Activated CD4-positive, alpha-beta T cell treated with anti-CD3 and anti-CD28 coated beads for 36 hours (primary cell): ENCODE measurements at regions not wholly inside any gene's neighbourhood (a gene's known extent, or its start where the extent isn't known, plus 50 kb on each side); places are given as distances from the start of the nearest gene placed in this dataset.
"Not testable (repeated sequence)": the region's sequence is repeated elsewhere in the genome, so short reads cannot be mapped to it uniquely, and the experiment has no call there.

Experiments used
- ATAC-seq: fragments of 200-7000 bp; cut with Tn5 transposase; one replicate; pipeline ENCODE4 v1.10.0; 2021; ENCODE audit warnings: mild to moderate bottlenecking, moderate library complexity
- CTCF ChIA-PET: fragments of 350-600 bp; sonication (Branson Sonifier 250); formaldehyde crosslinking; loops from one replicate; lab custom pipeline; 2021; ENCODE audit warnings: antibody characterized with exemption; lab: Charles Lee
- POLR2A ChIA-PET: fragments of 350-600 bp; sonication (Branson Sonifier 250); formaldehyde crosslinking; loops from one replicate; lab custom pipeline; 2021; ENCODE audit warnings: antibody characterized with exemption, inconsistent platforms; lab: Charles Lee
- DNase-seq: peaks from one replicate; pipeline ENCODE4 v3.0.0-alpha.2; 2020
- H3K27ac Mint-ChIP-seq: one replicate; pipeline ENCODE4 v1.8.0; 2021; ENCODE audit warnings: mixed read lengths
- H3K27me3 Mint-ChIP-seq: one replicate; pipeline ENCODE4 v1.8.0; 2021; ENCODE audit warnings: mixed read lengths
- H3K36me3 Mint-ChIP-seq: one replicate; pipeline ENCODE4 v1.8.0; 2021; ENCODE audit warnings: low read depth, mixed read lengths
- H3K4me1 Mint-ChIP-seq: one replicate; pipeline ENCODE4 v1.8.0; 2021; ENCODE audit warnings: mixed read lengths
- H3K4me3 Mint-ChIP-seq: one replicate; pipeline ENCODE4 v1.8.0; 2021; ENCODE audit warnings: mild to moderate bottlenecking, moderate library complexity, mixed read lengths
- H3K9me3 Mint-ChIP-seq: one replicate; pipeline ENCODE4 v1.8.0; 2021; ENCODE audit warnings: low read depth, mixed read lengths
- intact Hi-C, 2 experiments: fragments of 100-400 bp; cut with DNase I in 1 of 2; cut with micrococcal nuclease in 1 of 2; formaldehyde crosslinking; loops; one replicate each; pipeline versions ENCODE4 v1.14.2 to v1.15.1; 2022 to 2024; cut with DNase I, micrococcal nuclease

DNA sequence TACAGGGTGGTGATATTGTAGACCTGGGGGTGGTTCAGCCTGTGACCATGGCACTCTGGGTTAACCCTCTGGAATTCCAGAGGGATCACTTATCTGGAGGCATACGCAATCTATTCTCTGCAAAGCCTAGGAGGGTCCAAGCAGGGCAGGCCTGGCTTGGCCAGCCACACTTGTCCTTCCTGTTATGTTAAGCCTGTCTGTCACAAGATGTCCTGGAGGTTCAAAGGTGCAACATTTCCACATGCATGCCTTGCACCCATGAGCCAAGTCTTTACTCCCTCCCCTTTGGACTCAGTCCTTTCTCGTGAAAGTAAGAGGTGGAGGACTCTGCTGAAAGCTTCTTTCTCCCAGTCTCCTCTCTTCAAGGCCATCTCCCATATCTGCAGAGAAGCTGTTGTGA is 345.1 kb downstream of the HHIPL2 start:
- DNase-seq, result no peak
- no peak overlapping the region for H3K27ac Mint-ChIP-seq
- no peaks in the 10 kb centered on the region for H3K9me3 Mint-ChIP-seq
- H3K4me1 Mint-ChIP-seq, result no peaks in the 10 kb centered on the region
- intact Hi-C loops, result no loop called here
- no peak for ATAC-seq
- ChIA-PET POLR2A (no interaction called here), CTCF (no interaction called here)
- no peak overlapping the region for H3K4me3 Mint-ChIP-seq
- no peaks in the 10 kb centered on the region for H3K36me3 Mint-ChIP-seq
- no peaks in the 10 kb centered on the region for H3K27me3 Mint-ChIP-seq

- no peaks in the 10 kb centered on the region for H3K27me3 Mint-ChIP-seq
- H3K36me3 Mint-ChIP-seq, result no peaks in the 10 kb centered on the region
- intact Hi-C loops, result no loop called here
- CTCF ChIA-PET, result no interaction called here
- H3K27ac Mint-ChIP-seq, result no peak overlapping the region
- ATAC-seq (no peak), DNase-seq (no peak)
- peaks cover 3% of the 10 kb centered on the region for H3K9me3 Mint-ChIP-seq
- POLR2A ChIA-PET, result no interaction called here
- H3K4me3 Mint-ChIP-seq, result no peak overlapping the region
- H3K4me1 Mint-ChIP-seq, result no peaks in the 10 kb centered on the region
These were observed 351.2 kb downstream of the HHIPL2 start for GRCh38 chr1:222196736-222197135.

GRCh38 chr1:222196288-222196687 is 351.6 kb downstream of the HHIPL2 start:
- Mint-ChIP-seq H3K36me3 (no peaks in the 10 kb centered on the region), H3K9me3 (peaks cover 7% of the 10 kb centered on the region), H3K27ac (no peak overlapping the region), H3K27me3 (no peaks in the 10 kb centered on the region), H3K4me3 (no peak overlapping the region), H3K4me1 (no peaks in the 10 kb centered on the region)
- ChIA-PET POLR2A (no interaction called here), CTCF (interaction anchor here (1.1 kb wide), 1 partner anchor 438 kb away, joined by 3 read pairs; no protein-coding TSS in a partner anchor)
- intact Hi-C loops, result no loop called here
- no peak for ATAC-seq
- no peak for DNase-seq

DNA sequence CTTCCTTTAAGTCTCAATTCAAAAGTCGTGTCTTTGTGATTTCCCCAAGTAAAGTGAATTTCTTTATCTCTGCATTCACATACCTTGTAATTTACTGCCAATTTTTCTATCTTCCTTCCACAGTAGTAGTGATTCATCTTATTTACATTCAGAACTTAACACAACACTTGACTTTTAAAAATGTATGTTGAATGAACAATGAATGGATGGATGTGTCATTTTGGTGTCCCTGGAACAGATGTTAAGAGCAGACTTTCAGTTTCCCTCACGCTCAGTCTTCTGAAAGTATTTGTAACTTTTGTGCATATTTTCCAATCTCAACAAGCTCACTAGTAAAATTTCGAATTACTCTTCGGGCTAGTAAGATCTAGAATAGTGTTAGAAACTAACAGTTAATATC is 352.0 kb downstream of the HHIPL2 start:
- H3K9me3 Mint-ChIP-seq, result peaks cover 7% of the 10 kb centered on the region
- ChIA-PET CTCF (interaction anchor here (1.1 kb wide), 1 partner anchor 439 kb away, joined by 3 read pairs; no protein-coding TSS in a partner anchor), POLR2A (no interaction called here)
- no peak overlapping the region for H3K4me3 Mint-ChIP-seq
- DNase-seq, result no peak
- no peak overlapping the region for H3K27ac Mint-ChIP-seq
- no peaks in the 10 kb centered on the region for H3K27me3 Mint-ChIP-seq
- intact Hi-C loops, result no loop called here
- no peaks in the 10 kb centered on the region for H3K36me3 Mint-ChIP-seq
- peak; percentile 69 for ATAC-seq
- no peaks in the 10 kb centered on the region for H3K4me1 Mint-ChIP-seq

DNA sequence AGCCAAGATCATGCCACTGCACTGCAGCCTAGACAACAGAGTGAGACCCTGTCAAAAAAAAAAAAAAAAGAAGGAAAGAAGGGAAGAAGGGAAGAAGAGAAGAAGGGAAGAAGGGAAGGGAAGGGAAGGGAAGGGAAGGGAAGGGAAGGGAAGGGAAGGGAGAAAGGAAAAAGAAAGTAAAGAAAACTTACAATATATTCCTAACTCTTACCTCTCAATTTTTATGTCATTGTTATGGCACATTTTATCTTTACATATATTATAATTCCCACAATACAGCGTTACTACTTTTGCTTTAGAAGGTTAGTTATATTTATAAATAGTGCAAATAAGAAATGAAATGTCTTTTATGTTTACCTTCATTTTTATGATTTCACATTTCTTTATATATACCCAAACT is 358.7 kb downstream of the HHIPL2 start:
- Mint-ChIP-seq H3K4me3 (no peak overlapping the region), H3K27ac (no peak overlapping the region), H3K36me3 (no peaks in the 10 kb centered on the region), H3K4me1 (no peaks in the 10 kb centered on the region), H3K27me3 (no peaks in the 10 kb centered on the region), H3K9me3 (peaks cover 7% of the 10 kb centered on the region)
- DNase-seq (no peak), ATAC-seq (no peak)
- CTCF ChIA-PET, result no interaction called here
- intact Hi-C loops, result no loop called here
- POLR2A ChIA-PET, result no interaction called here

- intact Hi-C loops, result no loop called here
These were observed 360.2 kb downstream of the HHIPL2 start for GRCh38 chr1:222187566-222188332.

DNA sequence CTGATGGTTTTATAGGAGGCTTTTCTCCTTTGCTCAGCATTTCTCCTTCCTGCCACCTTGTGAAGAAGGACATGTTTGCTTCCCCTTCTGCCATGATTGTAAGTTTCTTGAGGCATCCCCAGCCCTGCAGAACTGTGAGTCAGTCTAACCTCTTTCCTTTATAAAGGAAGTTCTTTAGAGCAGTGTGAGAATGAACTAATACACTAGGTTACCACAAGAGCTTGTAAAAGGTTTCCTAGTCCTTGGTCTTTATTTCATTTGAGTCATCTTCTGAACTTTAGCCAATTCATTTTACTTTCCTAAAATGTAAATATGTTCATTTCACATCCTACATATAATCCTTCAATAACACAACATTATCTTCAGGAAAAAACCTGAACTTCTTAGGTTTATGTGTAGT is 365.3 kb downstream of the HHIPL2 start:
- CTCF ChIA-PET, result interaction anchor here (0.7 kb wide), 1 partner anchor 908 kb away, joined by 3 read pairs; no protein-coding TSS in a partner anchor
- H3K36me3 Mint-ChIP-seq, result no peaks in the 10 kb centered on the region
- no peaks in the 10 kb centered on the region for H3K27me3 Mint-ChIP-seq
- H3K27ac Mint-ChIP-seq, result no peak overlapping the region
- H3K4me1 Mint-ChIP-seq, result no peaks in the 10 kb centered on the region
- DNase-seq (no peak), ATAC-seq (no peak)
- H3K9me3 Mint-ChIP-seq, result peaks cover 11% of the 10 kb centered on the region
- H3K4me3 Mint-ChIP-seq, result no peak overlapping the region
- POLR2A ChIA-PET, result no interaction called here
- intact Hi-C loops, result no loop called here

More at GRCh38 chr1:222187566-222188332, 360.2 kb downstream of the HHIPL2 start:
- CTCF ChIA-PET, result no interaction called here
- POLR2A ChIA-PET, result interaction anchor here (0.6 kb wide), 1 partner anchor 275 kb away, joined by 3 read pairs; no protein-coding TSS in a partner anchor
- ATAC-seq (no peak), DNase-seq (no peak)
- no peak overlapping the region for H3K27ac Mint-ChIP-seq
- no peak overlapping the region for H3K4me3 Mint-ChIP-seq
- no peaks in the 10 kb centered on the region for H3K4me1 Mint-ChIP-seq
- H3K27me3 Mint-ChIP-seq, result no peaks in the 10 kb centered on the region
- peaks cover 11% of the 10 kb centered on the region for H3K9me3 Mint-ChIP-seq
- no peaks in the 10 kb centered on the region for H3K36me3 Mint-ChIP-seq

GRCh38 chr1:222181191-222181590 is 366.7 kb downstream of the HHIPL2 start:
- H3K9me3 Mint-ChIP-seq, result peaks cover 11% of the 10 kb centered on the region
- no peak overlapping the region for H3K27ac Mint-ChIP-seq
- no peaks in the 10 kb centered on the region for H3K36me3 Mint-ChIP-seq
- DNase-seq (no peak), ATAC-seq (no peak)
- no peaks in the 10 kb centered on the region for H3K4me1 Mint-ChIP-seq
- CTCF ChIA-PET, result interaction anchor here (1.8 kb wide), 1 partner anchor 274 kb away, joined by 5 read pairs; no protein-coding TSS in a partner anchor
- intact Hi-C loops, result no loop called here
- H3K4me3 Mint-ChIP-seq, result no peak overlapping the region
- POLR2A ChIA-PET, result no interaction called here
- H3K27me3 Mint-ChIP-seq, result no peaks in the 10 kb centered on the region

DNA sequence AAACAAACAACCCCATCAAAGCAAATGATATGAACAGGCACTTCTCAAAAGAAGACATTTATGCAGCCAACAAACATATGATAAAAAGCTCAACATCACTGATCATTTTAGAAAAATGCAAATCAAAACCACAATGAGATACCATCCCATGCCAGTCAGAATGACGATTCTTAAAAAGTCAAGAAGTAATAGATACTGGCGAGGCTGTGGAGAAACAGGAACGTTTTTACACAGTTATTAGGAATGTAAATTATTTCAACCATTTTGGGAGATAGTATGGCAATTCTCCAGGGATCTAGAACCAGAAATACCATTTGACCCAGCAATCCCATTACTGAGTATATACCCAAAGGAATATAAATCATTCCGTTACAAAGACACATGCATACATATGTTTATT is 370.4 kb downstream of the HHIPL2 start:
- intact Hi-C loops, result not testable (repeated sequence)

GRCh38 chr1:222171005-222171404 is 376.9 kb downstream of the HHIPL2 start:
- intact Hi-C loops, result loop anchor here in 1 of 2 experiments (1.0 kb wide), 1 partner anchor 693 kb away; no protein-coding TSS in a partner anchor
- Mint-ChIP-seq H3K27ac (no peak overlapping the region), H3K4me3 (no peak overlapping the region), H3K9me3 (peaks cover 16% of the 10 kb centered on the region), H3K4me1 (no peaks in the 10 kb centered on the region), H3K27me3 (no peaks in the 10 kb centered on the region), H3K36me3 (peaks cover 2% of the 10 kb centered on the region)
- ChIA-PET CTCF (interaction anchor here (0.7 to 1.0 kb wide), 2 partner anchors 34 to 907 kb away, joined by 3 read pairs; no protein-coding TSS in a partner anchor), POLR2A (no interaction called here)
- DNase-seq (no peak), ATAC-seq (no peak)

More for the DNA sequence above, 370.4 kb downstream of the HHIPL2 start:
- CTCF ChIA-PET, H3K4me1 Mint-ChIP-seq, H3K27ac Mint-ChIP-seq, POLR2A ChIA-PET, H3K9me3 Mint-ChIP-seq, DNase-seq, H3K36me3 Mint-ChIP-seq, H3K27me3 Mint-ChIP-seq, ATAC-seq, H3K4me3 Mint-ChIP-seq: not testable (repeated sequence)

- Mint-ChIP-seq H3K4me3 (no peak overlapping the region), H3K27me3 (no peaks in the 10 kb centered on the region), H3K4me1 (no peaks in the 10 kb centered on the region), H3K36me3 (peaks cover 2% of the 10 kb centered on the region), H3K9me3 (peaks cover 16% of the 10 kb centered on the region), H3K27ac (no peak overlapping the region)
- POLR2A ChIA-PET, result no interaction called here
- CTCF ChIA-PET, result interaction anchor here (0.6 kb wide), 1 partner anchor 297 kb away, joined by 3 read pairs; no protein-coding TSS in a partner anchor
- intact Hi-C loops, result loop anchor here in 1 of 2 experiments (5.0 kb wide), 1 partner anchor 289 kb away; no protein-coding TSS in a partner anchor
- no peak for ATAC-seq
- no peak for DNase-seq
These were observed 379.3 kb downstream of the HHIPL2 start for GRCh38 chr1:222168621-222169020.

DNA sequence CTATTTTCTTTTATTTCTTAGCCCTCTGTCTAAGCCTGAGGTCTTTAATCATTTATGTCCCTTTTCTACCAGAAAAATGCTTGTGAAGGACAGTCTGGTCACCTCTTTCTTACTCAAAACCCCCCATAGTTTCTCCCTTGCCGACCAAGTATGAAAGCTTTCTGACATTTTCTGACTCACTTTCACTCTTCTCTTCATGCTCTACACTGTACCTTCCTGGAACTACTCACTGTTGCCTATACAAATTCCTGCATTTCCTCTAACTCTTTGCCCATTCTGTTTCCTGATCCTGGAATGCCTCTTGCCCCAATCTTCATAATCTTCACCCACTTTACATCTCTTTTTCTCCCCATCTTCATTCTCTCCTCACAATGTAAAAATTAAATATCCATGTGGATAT is 380.0 kb downstream of the HHIPL2 start:
- peaks cover 2% of the 10 kb centered on the region for H3K36me3 Mint-ChIP-seq
- peaks cover 16% of the 10 kb centered on the region for H3K9me3 Mint-ChIP-seq
- H3K27ac Mint-ChIP-seq, result no peak overlapping the region
- DNase-seq (no peak), ATAC-seq (no peak)
- POLR2A ChIA-PET, result no interaction called here
- H3K4me3 Mint-ChIP-seq, result no peak overlapping the region
- no peaks in the 10 kb centered on the region for H3K27me3 Mint-ChIP-seq
- no peaks in the 10 kb centered on the region for H3K4me1 Mint-ChIP-seq
- CTCF ChIA-PET, result interaction anchor here (1.0 kb wide), 1 partner anchor 288 kb away, joined by 7 read pairs; no protein-coding TSS in a partner anchor
- intact Hi-C loops, result loop anchor here in 1 of 2 experiments (5.0 kb wide), 1 partner anchor 289 kb away; no protein-coding TSS in a partner anchor
